ENCODE measurements at regions not wholly inside any gene's neighbourhood (a gene's known extent, or its start where the extent isn't known, plus 50 kb on each side); places are given as distances from the start of the nearest gene placed in this dataset.

DNA sequence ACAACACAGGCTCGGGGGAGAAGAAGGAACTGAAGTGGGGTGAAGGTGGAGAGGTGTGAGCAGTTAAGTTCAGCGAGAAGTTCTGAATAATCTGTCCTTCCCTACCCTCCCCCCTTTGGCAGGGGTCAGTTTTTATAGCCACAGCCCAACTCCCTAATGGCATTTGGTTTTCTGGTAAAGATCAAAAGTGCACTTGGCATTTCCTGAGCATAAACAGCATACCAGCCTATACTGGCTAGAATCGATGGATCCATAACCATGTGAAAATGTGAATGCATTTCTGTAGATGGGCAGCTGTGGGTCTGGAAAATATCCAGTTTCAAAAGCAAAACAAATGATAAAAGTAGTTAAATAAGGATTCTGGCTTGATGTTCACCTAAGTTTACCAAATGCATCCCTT is 410.9 kb downstream of the PLK2 start:
- H3K9me3 ChIP-seq (ENCODE audit: control insufficient read depth, low read length) = no peaks in the 10 kb centered on the region
- H3K4me3 ChIP-seq (ENCODE audit: insufficient read depth, low read depth, low read length) = no peak overlapping the region
- WGBS, 2 experiments = 83 to 100% methylated on average over 1 to 2 of the region's 3 CpGs
- no peak overlapping the region for H3K27ac ChIP-seq (ENCODE audit: insufficient read depth, low read depth, low read length, poor library complexity, severe bottlenecking)
- no peaks in the 10 kb centered on the region for H3K36me3 ChIP-seq (ENCODE audit: control insufficient read depth, insufficient read depth, low read length)
- H3K27me3 ChIP-seq (ENCODE audit: control insufficient read depth, insufficient read depth, low read length, poor library complexity, severe bottlenecking) = no peaks in the 10 kb centered on the region
- no peaks in the 10 kb centered on the region for H3K4me1 ChIP-seq (ENCODE audit: control insufficient read depth, insufficient read depth, low read length)

GRCh38 chr5:58048185-58048925 is 411.5 kb downstream of the PLK2 start:
- Histone ChIP-seq H3K4me3 (ENCODE audit: insufficient read depth, low read depth, low read length) (no peak overlapping the region), H3K27ac (ENCODE audit: insufficient read depth, low read depth, low read length, poor library complexity, severe bottlenecking) (no peak overlapping the region), H3K27me3 (ENCODE audit: control insufficient read depth, insufficient read depth, low read length, poor library complexity, severe bottlenecking) (no peaks in the 10 kb centered on the region), H3K36me3 (ENCODE audit: control insufficient read depth, insufficient read depth, low read length) (no peaks in the 10 kb centered on the region), H3K4me1 (ENCODE audit: control insufficient read depth, insufficient read depth, low read length) (no peaks in the 10 kb centered on the region), H3K9me3 (ENCODE audit: control insufficient read depth, low read length) (no peaks in the 10 kb centered on the region)
- 80 to 96% methylated on average over 1 to 4 of the region's 4 CpGs for WGBS, 2 experiments

- Histone ChIP-seq H3K36me3 (ENCODE audit: control insufficient read depth, insufficient read depth, low read length) (no peaks in the 10 kb centered on the region), H3K4me1 (ENCODE audit: control insufficient read depth, insufficient read depth, low read length) (no peaks in the 10 kb centered on the region), H3K9me3 (ENCODE audit: control insufficient read depth, low read length) (no peaks in the 10 kb centered on the region), H3K27me3 (ENCODE audit: control insufficient read depth, insufficient read depth, low read length, poor library complexity, severe bottlenecking) (no peaks in the 10 kb centered on the region), H3K4me3 (ENCODE audit: insufficient read depth, low read depth, low read length) (no peak overlapping the region), H3K27ac (ENCODE audit: insufficient read depth, low read depth, low read length, poor library complexity, severe bottlenecking) (no peak overlapping the region)
- WGBS, 2 experiments = 82 to 98% methylated on average over 1 of the region's 1 CpG
Measured at GRCh38 chr5:58046371-58046770, 413.5 kb downstream of the PLK2 start.

- Histone ChIP-seq H3K27ac (ENCODE audit: insufficient read depth, low read depth, low read length, poor library complexity, severe bottlenecking) (no peak overlapping the region), H3K36me3 (ENCODE audit: control insufficient read depth, insufficient read depth, low read length) (no peaks in the 10 kb centered on the region), H3K9me3 (ENCODE audit: control insufficient read depth, low read length) (no peaks in the 10 kb centered on the region), H3K4me3 (ENCODE audit: insufficient read depth, low read depth, low read length) (no peak overlapping the region), H3K4me1 (ENCODE audit: control insufficient read depth, insufficient read depth, low read length) (no peaks in the 10 kb centered on the region), H3K27me3 (ENCODE audit: control insufficient read depth, insufficient read depth, low read length, poor library complexity, severe bottlenecking) (no peaks in the 10 kb centered on the region)
- 88 to 90% methylated on average over 4 of the region's 6 CpGs for WGBS, 2 experiments
Measured at GRCh38 chr5:58044166-58044565, 415.7 kb downstream of the PLK2 start.

DNA sequence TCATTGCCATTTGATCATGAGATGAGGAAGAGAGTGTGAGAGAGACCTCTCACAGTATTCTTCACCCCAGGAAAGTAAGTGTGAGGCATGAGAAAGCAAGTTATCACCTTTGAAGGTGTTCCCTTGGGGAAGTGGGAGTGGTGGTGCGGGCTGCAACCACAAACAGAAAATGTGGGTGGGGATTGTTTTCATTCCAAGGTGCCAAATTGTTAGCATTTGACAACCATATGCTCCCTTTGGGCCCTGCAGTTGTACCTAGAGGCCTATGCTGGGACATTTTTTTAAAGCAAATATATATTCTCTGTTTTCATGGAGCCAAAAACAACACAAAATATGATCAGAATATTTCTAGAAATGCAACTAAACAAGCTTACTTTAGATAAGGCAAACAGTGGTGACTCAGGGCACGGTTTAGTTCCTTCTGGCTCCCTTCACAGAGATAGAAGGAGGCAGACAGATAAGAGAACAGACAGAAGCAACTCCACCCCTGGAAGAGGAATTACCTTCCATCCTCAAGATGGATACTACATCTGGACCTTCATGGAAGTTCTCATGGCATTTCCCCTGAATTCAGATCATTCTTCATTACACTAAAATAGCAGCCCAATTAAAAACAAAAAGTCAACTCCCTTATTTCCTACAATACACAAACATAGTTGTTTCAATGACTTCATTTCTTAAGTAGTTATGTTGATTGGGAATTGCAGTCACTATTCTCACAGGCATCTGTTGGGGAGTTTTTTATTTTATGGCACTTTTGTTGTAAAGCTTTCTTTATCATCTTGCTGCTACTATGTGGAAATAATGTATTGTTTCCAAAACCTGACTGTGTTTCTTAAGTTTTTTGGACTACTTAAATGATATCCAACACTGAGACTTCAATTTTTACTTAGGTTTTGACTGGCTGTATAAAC is 416.6 kb downstream of the PLK2 start:
- 87 to 96% methylated on average over 2 of the region's 2 CpGs for WGBS, 2 experiments

GRCh38 chr5:58041884-58042283 is 418.0 kb downstream of the PLK2 start:
- 90 to 98% methylated on average over 3 of the region's 3 CpGs for WGBS, 2 experiments
- Histone ChIP-seq H3K4me1 (ENCODE audit: control insufficient read depth, insufficient read depth, low read length) (no peaks in the 10 kb centered on the region), H3K9me3 (ENCODE audit: control insufficient read depth, low read length) (no peaks in the 10 kb centered on the region), H3K36me3 (ENCODE audit: control insufficient read depth, insufficient read depth, low read length) (no peaks in the 10 kb centered on the region), H3K4me3 (ENCODE audit: insufficient read depth, low read depth, low read length) (no peak overlapping the region), H3K27ac (ENCODE audit: insufficient read depth, low read depth, low read length, poor library complexity, severe bottlenecking) (no peak overlapping the region), H3K27me3 (ENCODE audit: control insufficient read depth, insufficient read depth, low read length, poor library complexity, severe bottlenecking) (no peaks in the 10 kb centered on the region)

More for the DNA sequence above, 416.6 kb downstream of the PLK2 start:
- no peaks in the 10 kb centered on the region for H3K36me3 ChIP-seq (ENCODE audit: control insufficient read depth, insufficient read depth, low read length)
- H3K27me3 ChIP-seq (ENCODE audit: control insufficient read depth, insufficient read depth, low read length, poor library complexity, severe bottlenecking) = no peaks in the 10 kb centered on the region
- no peaks in the 10 kb centered on the region for H3K4me1 ChIP-seq (ENCODE audit: control insufficient read depth, insufficient read depth, low read length)
- no peaks in the 10 kb centered on the region for H3K9me3 ChIP-seq (ENCODE audit: control insufficient read depth, low read length)
- H3K27ac ChIP-seq (ENCODE audit: insufficient read depth, low read depth, low read length, poor library complexity, severe bottlenecking) = no peak overlapping the region
- H3K4me3 ChIP-seq (ENCODE audit: insufficient read depth, low read depth, low read length) = no peak overlapping the region

DNA sequence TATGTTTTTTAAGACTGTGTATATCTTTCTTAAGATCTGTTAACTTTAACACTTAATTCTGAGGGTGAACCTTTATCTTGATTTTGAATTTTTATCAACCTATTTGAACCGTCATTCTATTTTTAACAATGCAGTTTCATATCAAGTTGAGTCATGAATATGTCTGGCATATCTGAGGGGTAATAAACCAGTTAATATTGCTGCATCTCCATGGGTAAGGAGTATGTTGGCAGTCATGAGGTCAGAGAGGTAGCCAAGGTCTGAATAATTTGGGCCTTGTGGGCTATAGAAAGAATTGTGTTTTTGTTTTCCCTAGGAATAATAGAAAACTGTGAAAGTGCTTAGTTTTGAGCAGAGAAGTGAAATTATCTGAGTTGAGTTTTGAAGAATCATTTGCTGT is 419.0 kb downstream of the PLK2 start:
- Histone ChIP-seq H3K9me3 (ENCODE audit: control insufficient read depth, low read length) (no peaks in the 10 kb centered on the region), H3K27me3 (ENCODE audit: control insufficient read depth, insufficient read depth, low read length, poor library complexity, severe bottlenecking) (no peaks in the 10 kb centered on the region), H3K4me3 (ENCODE audit: insufficient read depth, low read depth, low read length) (no peak overlapping the region), H3K36me3 (ENCODE audit: control insufficient read depth, insufficient read depth, low read length) (no peaks in the 10 kb centered on the region), H3K4me1 (ENCODE audit: control insufficient read depth, insufficient read depth, low read length) (no peaks in the 10 kb centered on the region), H3K27ac (ENCODE audit: insufficient read depth, low read depth, low read length, poor library complexity, severe bottlenecking) (no peak overlapping the region)
- WGBS, 2 experiments = no CpG with 5 or more reads among the region's 1 CpG

DNA sequence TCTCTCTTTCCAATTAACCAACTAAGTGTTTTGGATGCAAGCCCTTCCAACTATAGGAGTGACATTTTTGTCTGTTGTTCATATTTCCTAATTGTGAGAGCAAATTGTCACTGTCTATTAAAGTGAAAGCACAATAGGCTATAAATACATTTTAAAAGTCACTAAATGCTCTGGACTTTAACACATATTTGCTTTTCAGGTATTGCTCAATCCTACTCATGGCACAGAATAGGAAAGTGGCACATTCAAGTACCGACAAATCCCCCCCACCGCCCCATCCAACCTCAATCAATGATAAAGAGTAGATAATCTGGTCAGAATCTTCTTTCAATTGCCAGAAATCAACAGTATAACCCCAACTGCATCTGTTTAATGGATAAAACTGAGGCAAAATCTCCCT is 419.8 kb downstream of the PLK2 start:
- WGBS, 2 experiments = 50% methylated on average over 2 of the region's 2 CpGs
- Histone ChIP-seq H3K27me3 (ENCODE audit: control insufficient read depth, insufficient read depth, low read length, poor library complexity, severe bottlenecking) (no peaks in the 10 kb centered on the region), H3K4me1 (ENCODE audit: control insufficient read depth, insufficient read depth, low read length) (no peaks in the 10 kb centered on the region), H3K9me3 (ENCODE audit: control insufficient read depth, low read length) (no peaks in the 10 kb centered on the region), H3K36me3 (ENCODE audit: control insufficient read depth, insufficient read depth, low read length) (no peaks in the 10 kb centered on the region), H3K27ac (ENCODE audit: insufficient read depth, low read depth, low read length, poor library complexity, severe bottlenecking) (no peak overlapping the region), H3K4me3 (ENCODE audit: insufficient read depth, low read depth, low read length) (no peak overlapping the region)

- Histone ChIP-seq H3K9me3 (ENCODE audit: control insufficient read depth, low read length) (no peaks in the 10 kb centered on the region), H3K36me3 (ENCODE audit: control insufficient read depth, insufficient read depth, low read length) (no peaks in the 10 kb centered on the region), H3K4me1 (ENCODE audit: control insufficient read depth, insufficient read depth, low read length) (no peaks in the 10 kb centered on the region), H3K27ac (ENCODE audit: insufficient read depth, low read depth, low read length, poor library complexity, severe bottlenecking) (no peak overlapping the region), H3K27me3 (ENCODE audit: control insufficient read depth, insufficient read depth, low read length, poor library complexity, severe bottlenecking) (no peaks in the 10 kb centered on the region), H3K4me3 (ENCODE audit: insufficient read depth, low read depth, low read length) (no peak overlapping the region)
- WGBS, 2 experiments = 96% methylated on average over 2 of the region's 3 CpGs; no CpG with 5 or more reads in 1 of the 2 experiments
Measured at GRCh38 chr5:58037899-58038298, 422.0 kb downstream of the PLK2 start.

DNA sequence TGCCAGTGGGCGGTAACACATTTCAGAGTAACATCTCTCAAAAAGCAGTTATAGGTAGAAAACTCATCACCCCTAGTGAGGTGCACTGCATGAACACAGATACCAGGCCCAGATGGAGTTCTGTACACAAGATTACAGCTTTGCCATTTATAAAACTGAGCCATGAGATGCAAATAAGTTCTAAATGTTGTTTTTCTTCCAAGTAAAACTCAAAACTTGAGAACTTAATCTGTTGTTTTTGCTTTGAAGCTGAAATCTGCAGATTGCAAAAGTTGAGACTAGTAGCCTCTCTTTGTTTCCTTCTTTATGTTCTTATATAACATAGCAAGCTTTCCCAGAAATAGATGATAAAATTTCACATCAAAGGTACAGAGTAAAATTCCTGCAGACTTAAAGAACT is 434.1 kb downstream of the PLK2 start:
- H3K9me3 ChIP-seq (ENCODE audit: control insufficient read depth, low read length) = no peaks in the 10 kb centered on the region
- no peak overlapping the region for H3K4me3 ChIP-seq (ENCODE audit: insufficient read depth, low read depth, low read length)
- 90 to 92% methylated on average over 1 of the region's 1 CpG for WGBS, 2 experiments
- no peaks in the 10 kb centered on the region for H3K36me3 ChIP-seq (ENCODE audit: control insufficient read depth, insufficient read depth, low read length)
- no peak overlapping the region for H3K27ac ChIP-seq (ENCODE audit: insufficient read depth, low read depth, low read length, poor library complexity, severe bottlenecking)
- H3K4me1 ChIP-seq (ENCODE audit: control insufficient read depth, insufficient read depth, low read length) = no peaks in the 10 kb centered on the region
- H3K27me3 ChIP-seq (ENCODE audit: control insufficient read depth, insufficient read depth, low read length, poor library complexity, severe bottlenecking) = no peaks in the 10 kb centered on the region

All from ectodermal cell (in vitro differentiated cells).